BLaER1 treated with 17β-estradiol and CSF1 and Interleukin-3, amounts not matched to agents 10 nM and 100 nM (cell line): ENCODE measurements at regions not wholly inside any gene's neighbourhood (a gene's known extent, or its start where the extent isn't known, plus 50 kb on each side); places are given as distances from the start of the nearest gene placed in this dataset.
A peak's percentile ranks its signal among the peaks of the same experiment; 100 is the strongest.

Experiments
- H3K27ac ChIP-seq, 11 experiments: shearing (Covaris generic); formaldehyde crosslinking; 2 replicates each; pipeline ENCODE4 v1.8.1; 2022
- H3K27me3 ChIP-seq, 11 experiments: shearing (Covaris generic); formaldehyde crosslinking; 2 replicates each; pipeline ENCODE4 v1.8.1; 2022
- H3K36me3 ChIP-seq, 11 experiments: shearing (Covaris generic); formaldehyde crosslinking; 2 replicates each; pipeline ENCODE4 v1.8.1; 2022
- H3K4me1 ChIP-seq, 10 experiments: shearing (Covaris generic); formaldehyde crosslinking; 2 replicates each; pipeline ENCODE4 v1.8.1; 2022
- H3K4me2 ChIP-seq, 11 experiments: shearing (Covaris generic); formaldehyde crosslinking; 2 replicates each; pipeline ENCODE4 v1.8.1; 2022
- H3K4me3 ChIP-seq, 10 experiments: shearing (Covaris generic); formaldehyde crosslinking; 2 replicates each; pipeline ENCODE4 v1.8.1; 2022
- H3K9ac ChIP-seq, 11 experiments: shearing (Covaris generic); formaldehyde crosslinking; 2 replicates each; pipeline ENCODE4 v1.8.1; 2022
- H3K9me3 ChIP-seq, 11 experiments: shearing (Covaris generic); formaldehyde crosslinking; replicated peaks in 1 of 11; 2 replicates each; pipeline ENCODE4 v1.8.1; 2022
- H4K20me1 ChIP-seq, 11 experiments: shearing (Covaris generic); formaldehyde crosslinking; 2 replicates each; pipeline ENCODE4 v1.8.1; 2022
- Cebpa-rat ChIP-seq, 11 experiments: shearing (Covaris generic); IDR thresholded peaks; 2 replicates each; pipeline ENCODE4 v1.8.1; 2022

DNA sequence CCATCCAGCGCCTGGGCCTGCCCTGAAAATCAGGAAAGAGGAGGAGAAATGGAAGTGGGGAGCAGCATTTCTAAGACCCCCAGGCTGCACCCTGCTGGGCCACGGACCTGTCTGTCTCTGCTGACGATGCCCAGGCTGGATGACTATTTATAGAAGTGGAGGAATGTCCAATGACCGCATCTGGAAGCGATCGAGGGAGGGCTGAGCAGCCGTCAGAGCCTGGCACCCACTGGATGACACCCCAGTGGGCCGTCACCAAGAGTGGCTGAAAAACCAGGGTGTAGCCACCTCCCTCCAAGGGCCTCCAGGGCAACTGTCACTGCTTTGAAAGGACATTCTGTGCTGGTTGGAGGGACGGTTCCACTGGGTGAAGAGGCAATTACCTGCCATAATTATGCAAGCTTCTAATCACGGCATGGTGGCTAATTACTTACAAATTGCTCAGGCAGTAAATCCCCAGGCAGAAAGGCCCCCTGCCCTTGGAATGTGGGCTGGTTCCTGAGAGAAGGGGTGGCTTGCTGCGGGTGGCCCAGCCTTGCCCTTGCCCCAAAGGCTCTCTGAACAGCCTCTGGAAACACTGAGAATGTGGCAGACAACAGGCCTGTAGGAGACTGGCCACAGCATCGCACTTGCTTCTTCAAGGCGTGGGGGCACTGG is 332.1 kb downstream of the C16orf95 start:
- no peak overlapping the region for H3K27ac ChIP-seq
- no peak for TF ChIP-seq Cebpa-rat (IDR thresholded peaks at IDR 0.05)
- no peak overlapping the region for H3K9ac ChIP-seq
- no peaks in the 10 kb centered on the region for H3K27me3 ChIP-seq
- no peak overlapping the region for H3K4me3 ChIP-seq
- peaks cover 0 to 5% (median 0%) of the 10 kb centered on the region in 11 experiments; a peak in 1 of 22 replicates for H4K20me1 ChIP-seq
- H3K9me3 ChIP-seq: no peaks in the 10 kb centered on the region
- H3K4me2 ChIP-seq: no peak overlapping the region
- H3K36me3 ChIP-seq: no peaks in the 10 kb centered on the region
- H3K4me1 ChIP-seq: peaks cover 0 to 6% (median 3%) of the 10 kb centered on the region in 10 experiments; a peak in 14 of 20 replicates

DNA sequence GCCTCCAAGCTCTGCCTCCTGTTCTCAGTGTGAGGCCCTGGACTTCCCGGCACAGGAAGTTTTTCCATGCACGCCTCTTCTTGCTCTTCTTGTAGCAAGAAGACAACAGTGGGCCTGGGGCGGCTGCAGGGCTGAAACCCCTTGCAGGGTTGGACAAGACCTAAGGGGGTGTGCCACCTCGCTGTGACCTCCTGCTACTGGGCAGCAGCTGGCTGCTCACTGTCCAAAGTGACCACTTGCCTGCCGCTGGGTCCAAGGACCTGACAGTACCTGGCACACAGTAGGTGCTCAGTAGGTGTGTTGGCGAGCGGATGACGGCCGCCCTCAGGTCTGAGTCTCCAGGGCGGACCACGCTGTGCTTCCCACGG is 331.6 kb downstream of the C16orf95 start:
- peaks cover 0 to 5% (median 0%) of the 10 kb centered on the region in 11 experiments; a peak in 1 of 22 replicates for H4K20me1 ChIP-seq
- no peak overlapping the region for H3K4me3 ChIP-seq
- no peaks in the 10 kb centered on the region for H3K36me3 ChIP-seq
- no peaks in the 10 kb centered on the region for H3K9me3 ChIP-seq
- no peak overlapping the region for H3K4me2 ChIP-seq
- H3K9ac ChIP-seq: no peak overlapping the region
- no peak for TF ChIP-seq Cebpa-rat (IDR thresholded peaks at IDR 0.05)
- no peak overlapping the region for H3K27ac ChIP-seq
- H3K27me3 ChIP-seq: no peaks in the 10 kb centered on the region
- H3K4me1 ChIP-seq: peaks cover 4 to 11% (median 8%) of the 10 kb centered on the region in 10 experiments; a peak in 19 of 20 replicates

- Histone ChIP-seq H3K4me3 (no peak overlapping the region), H3K9me3 (no peaks in the 10 kb centered on the region), H3K4me2 (no peak overlapping the region), H3K9ac (no peak overlapping the region), H3K36me3 (no peaks in the 10 kb centered on the region), H4K20me1 (peaks cover 0 to 5% (median 0%) of the 10 kb centered on the region in 11 experiments; a peak in 1 of 22 replicates), H3K27me3 (no peaks in the 10 kb centered on the region), H3K4me1 (peaks cover 7 to 16% (median 12%) of the 10 kb centered on the region in 10 experiments; a peak in 19 of 20 replicates), H3K27ac (no peak overlapping the region)
- no peak for TF ChIP-seq Cebpa-rat (IDR thresholded peaks at IDR 0.05)
Observed at GRCh38 chr16:86986136-86986535, 331.1 kb downstream of the C16orf95 start.

- Histone ChIP-seq H3K4me3 (no peak overlapping the region), H3K36me3 (no peaks in the 10 kb centered on the region), H3K9ac (no peak overlapping the region), H3K27ac (no peak overlapping the region), H3K27me3 (no peaks in the 10 kb centered on the region), H3K4me1 (peaks cover 7 to 16% (median 12%) of the 10 kb centered on the region in 10 experiments; a peak in 19 of 20 replicates), H4K20me1 (peaks cover 0 to 5% (median 0%) of the 10 kb centered on the region in 11 experiments; a peak in 1 of 22 replicates), H3K4me2 (no peak overlapping the region), H3K9me3 (no peaks in the 10 kb centered on the region)
- no peak for TF ChIP-seq Cebpa-rat (IDR thresholded peaks at IDR 0.05)
Observed at GRCh38 chr16:86986809-86987487, 330.2 kb downstream of the C16orf95 start.

DNA sequence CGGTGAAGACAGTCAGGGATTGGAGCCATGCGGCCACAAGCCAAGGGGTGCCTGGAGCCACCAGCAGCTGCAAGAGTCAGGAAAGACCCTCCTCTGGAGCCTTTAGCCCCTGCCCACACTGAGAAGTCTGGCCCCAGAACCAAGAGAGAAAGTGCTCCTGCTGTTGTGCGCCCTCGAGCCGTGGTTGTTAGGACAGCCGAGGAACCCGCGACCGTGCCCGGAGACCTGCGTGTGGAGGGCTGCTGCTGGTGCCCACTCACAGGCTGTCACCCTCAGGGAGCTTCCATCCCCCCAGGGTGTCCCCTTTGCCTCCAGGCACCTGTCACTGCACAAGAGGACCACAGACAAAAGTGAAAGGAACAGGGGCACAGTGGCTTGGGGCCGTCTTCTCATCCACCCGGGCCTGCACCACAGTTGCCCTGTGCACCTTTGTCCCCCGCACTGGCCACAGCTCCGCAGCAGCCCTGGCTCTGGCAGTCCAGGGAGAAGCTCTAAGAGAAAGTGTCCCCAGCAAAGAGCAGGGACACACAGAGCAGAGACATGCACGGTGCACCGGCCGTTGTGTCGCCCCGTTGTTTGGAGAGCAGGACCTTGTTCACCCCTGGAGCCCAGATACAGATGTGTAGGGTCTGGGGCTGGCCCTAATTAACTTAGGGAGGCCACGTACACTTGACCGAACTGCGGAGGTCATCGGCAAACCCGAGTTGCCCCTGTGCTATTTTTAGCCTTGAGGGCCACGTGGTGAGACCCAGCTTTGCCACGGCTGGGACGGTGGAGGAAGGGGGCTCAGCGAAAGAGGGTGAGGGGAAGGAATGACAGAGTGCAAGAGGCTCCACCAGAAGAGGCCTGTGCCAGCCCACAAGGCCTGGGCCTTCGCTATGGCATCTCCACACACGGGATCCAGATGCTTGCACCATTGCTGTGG is 329.2 kb downstream of the C16orf95 start:
- H3K4me1 ChIP-seq: peaks cover 7 to 16% (median 12%) of the 10 kb centered on the region in 10 experiments; a peak in 19 of 20 replicates
- H3K9ac ChIP-seq: no peak overlapping the region
- H3K27me3 ChIP-seq: no peaks in the 10 kb centered on the region
- no peak for TF ChIP-seq Cebpa-rat (IDR thresholded peaks at IDR 0.05)
- no peaks in the 10 kb centered on the region for H3K36me3 ChIP-seq
- no peak overlapping the region for H3K4me2 ChIP-seq
- H4K20me1 ChIP-seq: peaks cover 0 to 5% (median 0%) of the 10 kb centered on the region in 11 experiments; a peak in 1 of 22 replicates
- no peak overlapping the region for H3K27ac ChIP-seq
- no peak overlapping the region for H3K4me3 ChIP-seq
- no peaks in the 10 kb centered on the region for H3K9me3 ChIP-seq

- Histone ChIP-seq H4K20me1 (peaks cover 0 to 5% (median 0%) of the 10 kb centered on the region in 11 experiments; a peak in 1 of 22 replicates), H3K36me3 (no peaks in the 10 kb centered on the region), H3K27ac (no peak overlapping the region), H3K9ac (no peak overlapping the region), H3K4me1 (peaks cover 11 to 27% (median 15%) of the 10 kb centered on the region in 10 experiments), H3K4me2 (no peak overlapping the region), H3K9me3 (no peaks in the 10 kb centered on the region), H3K4me3 (no peak overlapping the region), H3K27me3 (no peaks in the 10 kb centered on the region)
- no peak for TF ChIP-seq Cebpa-rat (IDR thresholded peaks at IDR 0.05)
Observed at GRCh38 chr16:86988920-86989696, 328.1 kb downstream of the C16orf95 start.

DNA sequence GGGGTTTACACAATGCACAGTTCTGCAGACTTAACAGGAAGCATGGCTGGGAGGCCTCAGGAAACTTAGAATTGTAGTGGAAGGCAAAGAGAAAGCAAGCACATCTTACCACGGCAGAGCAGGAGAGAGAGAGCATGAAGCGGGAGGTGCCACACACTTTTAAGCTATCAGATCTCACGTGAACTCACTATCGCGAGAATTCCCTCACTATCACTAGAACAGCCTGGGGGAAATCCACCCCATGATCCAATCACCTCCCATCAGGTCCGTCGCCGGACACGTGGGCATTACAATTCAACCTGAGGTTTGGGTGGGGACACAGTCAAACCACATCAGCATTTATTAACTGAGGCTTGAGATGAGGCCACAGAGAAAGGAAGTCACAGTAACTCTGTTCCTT is 326.7 kb downstream of the C16orf95 start:
- Histone ChIP-seq H4K20me1 (no peaks in the 10 kb centered on the region; a peak in 1 of 22 replicates), H3K4me1 (peaks cover 11 to 38% (median 26%) of the 10 kb centered on the region in 10 experiments), H3K4me2 (peak overlapping the region; percentile 16 to 68 (median 51); a peak in 21 of 22 replicates), H3K27ac (0 out of 22 replicates have a peak overlapping the region, but pooled peaks of 2 of the 11 experiments have one; percentile 12 to 30), H3K36me3 (no peaks in the 10 kb centered on the region), H3K9ac (peak overlapping the region in 1 of 11 experiments; percentile 24; a peak in 1 of 22 replicates), H3K4me3 (no peak overlapping the region), H3K27me3 (no peaks in the 10 kb centered on the region), H3K9me3 (no peaks in the 10 kb centered on the region)
- no peak for TF ChIP-seq Cebpa-rat (IDR thresholded peaks at IDR 0.05)

DNA sequence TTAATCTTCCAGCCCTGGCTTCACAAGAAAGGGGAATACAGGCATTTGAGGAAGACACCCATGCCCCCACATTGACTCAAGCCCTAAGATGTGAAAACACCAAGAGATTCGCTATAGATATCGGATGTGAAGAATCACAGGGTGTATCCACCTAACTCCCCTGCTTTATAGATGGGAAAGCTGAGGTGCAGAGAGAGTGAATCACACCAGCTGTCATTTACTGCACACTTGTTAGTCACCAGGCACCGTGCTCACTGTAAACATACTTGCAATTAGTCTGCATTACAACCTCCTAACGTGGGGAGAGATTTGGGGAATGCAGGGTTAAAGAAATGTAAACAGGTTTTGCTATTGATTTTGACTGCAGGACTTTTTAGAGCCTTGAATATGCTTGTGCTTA is 325.5 kb downstream of the C16orf95 start:
- peaks cover 11 to 39% (median 26%) of the 10 kb centered on the region in 10 experiments for H3K4me1 ChIP-seq
- no peaks in the 10 kb centered on the region for H3K9me3 ChIP-seq
- H3K9ac ChIP-seq: no peak overlapping the region
- no peaks in the 10 kb centered on the region; a peak in 1 of 22 replicates for H4K20me1 ChIP-seq
- H3K27me3 ChIP-seq: no peaks in the 10 kb centered on the region
- H3K36me3 ChIP-seq: no peaks in the 10 kb centered on the region
- H3K4me3 ChIP-seq: no peak overlapping the region
- no peak overlapping the region for H3K4me2 ChIP-seq
- TF ChIP-seq Cebpa-rat (IDR thresholded peaks at IDR 0.05): no peak
- H3K27ac ChIP-seq: no peak overlapping the region
